ENCODE measurements at regions not wholly inside any gene's neighbourhood (a gene's known extent, or its start where the extent isn't known, plus 50 kb on each side); places are given as distances from the start of the nearest gene placed in this dataset.
"Not testable (repeated sequence)": the region's sequence is repeated elsewhere in the genome, so short reads cannot be mapped to it uniquely, and the experiment has no call there.

GRCh38 chr1:112818990-112819689 is 104.0 kb upstream of the PPM1J start:
- DNase-seq (ENCODE audit: low spot score) = no peak

DNA sequence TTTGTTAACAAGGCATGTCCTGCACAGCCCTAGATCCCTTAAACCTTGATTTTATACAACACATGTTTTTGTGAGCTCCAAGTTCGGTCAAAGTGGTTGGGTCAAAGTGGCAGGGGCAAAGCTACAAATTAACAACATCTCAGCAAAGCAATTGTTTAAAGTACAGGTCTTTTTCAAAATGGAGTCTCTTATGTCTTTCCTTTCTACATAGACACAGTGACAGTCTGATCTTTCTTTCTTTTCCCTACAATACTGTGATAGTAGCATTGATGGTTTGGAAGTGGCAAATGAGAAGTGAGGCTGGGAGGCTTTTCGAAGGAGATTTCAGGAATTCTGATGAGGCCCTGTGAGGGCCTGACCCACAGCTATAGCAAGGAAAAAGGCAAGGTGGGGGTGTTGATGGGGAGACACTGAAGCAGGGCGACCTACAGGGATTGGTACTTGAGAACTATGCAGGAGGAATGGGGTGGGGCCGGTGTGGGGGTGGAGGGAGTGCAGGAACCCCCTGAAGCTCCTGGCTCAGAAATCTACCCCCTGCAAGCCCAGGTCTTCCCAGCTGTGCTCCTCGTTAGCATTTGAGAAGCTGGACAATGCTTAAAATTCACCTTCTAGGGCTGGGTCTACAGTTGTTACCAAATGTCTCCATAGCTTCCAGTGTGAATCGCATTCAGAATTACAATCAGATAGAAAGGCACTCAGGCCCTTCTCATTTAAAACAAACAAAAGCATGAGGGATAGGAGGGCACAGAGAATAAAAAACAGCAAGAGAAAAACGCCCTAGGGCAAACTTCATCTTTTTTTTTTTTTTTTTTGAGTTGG is 102.6 kb upstream of the PPM1J start:
- no peak for DNase-seq (ENCODE audit: low spot score)

GRCh38 chr1:112815376-112815775 is 100.2 kb upstream of the PPM1J start:
- DNase-seq (ENCODE audit: low spot score) = no peak

DNA sequence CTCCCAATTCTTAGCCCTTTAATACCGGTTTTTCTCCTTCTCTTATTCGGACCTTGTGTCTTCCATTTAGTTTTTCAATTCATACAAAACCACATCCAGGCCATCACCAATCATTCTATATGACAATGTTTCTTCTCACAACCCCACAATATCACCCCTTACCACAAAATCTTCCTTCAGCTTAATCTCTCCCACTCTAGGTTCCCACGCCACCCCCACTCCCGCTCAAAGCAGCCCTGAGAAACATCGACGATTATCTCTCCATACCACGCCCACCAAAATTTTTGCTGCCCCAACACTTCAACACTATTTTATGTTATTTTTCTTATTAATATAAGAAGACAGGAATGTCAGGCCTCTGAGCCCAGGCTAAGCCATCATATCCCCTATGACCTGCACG is 99.5 kb upstream of the PPM1J start:
- DNase-seq (ENCODE audit: low spot score) = not testable (repeated sequence)

DNA sequence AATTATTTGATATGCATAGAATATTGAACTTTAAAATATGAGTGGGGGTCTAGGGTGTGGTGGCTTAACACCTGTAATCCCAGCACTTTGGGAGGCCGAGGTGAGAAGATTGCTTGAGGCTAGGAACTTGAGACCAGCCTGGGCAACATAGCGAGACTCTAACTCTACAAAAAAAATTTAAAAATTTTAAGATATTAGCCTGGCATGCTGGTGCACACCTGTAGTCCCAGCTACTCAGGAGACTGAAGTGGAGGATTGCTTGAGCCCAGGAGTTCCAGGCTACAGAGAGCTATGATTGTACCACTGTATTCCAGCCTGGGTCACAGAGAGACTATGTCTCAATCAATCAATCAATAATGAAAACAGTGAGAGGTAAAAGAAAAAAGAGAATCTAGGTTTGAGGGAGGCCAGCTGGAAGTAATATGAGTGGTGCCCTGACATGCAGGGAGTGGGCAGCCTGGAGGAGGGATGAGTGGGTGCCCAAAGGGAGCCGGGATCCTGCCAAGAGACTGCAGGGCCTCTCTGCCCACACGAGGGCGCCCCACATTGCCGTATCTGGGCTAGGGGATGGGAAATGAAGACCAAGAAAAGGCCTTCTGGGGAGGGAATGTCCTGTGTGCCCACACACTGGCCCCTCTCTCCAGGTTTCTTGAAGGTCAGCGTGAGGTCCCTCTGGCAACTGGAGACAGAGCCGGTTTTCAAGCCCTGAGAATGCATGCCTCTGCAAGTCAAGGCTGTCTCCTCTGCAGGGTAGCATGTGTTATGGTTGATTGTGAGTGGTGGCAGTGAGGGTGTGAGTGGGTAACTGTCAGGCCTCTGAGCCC is 93.9 kb upstream of the PPM1J start:
- DNase-seq (ENCODE audit: low spot score) = peak; percentile 61

DNA sequence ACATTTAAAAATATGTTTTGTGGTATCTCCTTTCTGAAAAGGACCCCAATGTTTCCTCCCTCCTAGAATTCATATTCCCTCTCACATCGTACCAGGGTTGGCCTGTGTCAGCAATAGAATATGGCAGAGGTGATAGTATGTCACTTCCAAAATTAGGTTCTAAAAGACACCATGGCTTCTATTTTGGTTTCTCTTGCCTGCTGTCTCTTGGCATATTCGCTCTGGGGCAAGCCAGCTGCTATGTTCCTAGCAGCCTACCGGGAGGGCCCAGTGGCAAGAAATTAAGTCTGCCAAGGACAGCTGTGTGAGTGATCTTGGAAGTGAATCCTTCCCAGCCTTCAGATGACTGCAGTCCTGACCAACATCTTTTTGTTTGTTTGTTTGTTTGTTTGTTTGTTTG is 92.9 kb upstream of the PPM1J start:
- DNase-seq (ENCODE audit: low spot score) = no peak

GRCh38 chr1:112807117-112807516 is 92.0 kb upstream of the PPM1J start:
- no peak for DNase-seq (ENCODE audit: low spot score)

GRCh38 chr1:112806090-112806642 is 91.0 kb upstream of the PPM1J start:
- DNase-seq (ENCODE audit: low spot score) = no peak

DNA sequence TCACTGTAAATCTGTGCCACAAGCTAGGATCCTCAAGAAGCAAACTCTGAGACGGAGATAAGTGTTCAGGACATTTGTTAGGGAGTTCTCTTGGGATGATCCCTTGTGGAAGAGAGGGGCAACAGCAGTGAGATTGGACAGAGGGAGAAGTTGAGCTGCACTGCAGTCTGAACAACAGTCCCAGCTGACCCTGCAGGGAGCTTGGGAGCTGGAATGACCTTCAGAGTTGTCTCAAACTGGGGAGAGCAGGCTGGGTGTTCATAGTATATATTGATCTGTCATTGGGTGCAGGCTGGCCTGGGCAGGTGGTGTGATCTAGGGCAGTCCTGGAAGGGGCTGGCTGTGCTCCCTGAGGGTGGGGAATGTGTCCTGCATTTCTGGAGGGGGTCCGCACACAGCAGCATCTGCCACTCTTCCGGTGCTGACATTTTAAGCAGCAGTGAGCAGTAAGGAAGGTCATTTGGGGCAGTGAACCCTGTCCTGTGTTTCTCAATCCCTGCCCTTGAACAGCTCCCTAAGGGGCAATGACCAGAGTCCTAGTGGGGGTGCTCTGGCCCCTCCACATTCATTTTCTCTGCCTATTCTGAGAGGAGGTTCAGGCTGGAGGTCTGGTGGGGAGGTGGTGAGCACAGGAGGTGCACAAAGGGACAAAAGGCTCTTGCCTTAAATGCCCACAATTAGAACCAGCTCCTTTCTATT is 90.2 kb upstream of the PPM1J start:
- no peak for DNase-seq (ENCODE audit: low spot score)

- peak; percentile 59 for DNase-seq (ENCODE audit: low spot score)
These were observed 89.0 kb upstream of the PPM1J start for GRCh38 chr1:112803906-112804762.

DNA sequence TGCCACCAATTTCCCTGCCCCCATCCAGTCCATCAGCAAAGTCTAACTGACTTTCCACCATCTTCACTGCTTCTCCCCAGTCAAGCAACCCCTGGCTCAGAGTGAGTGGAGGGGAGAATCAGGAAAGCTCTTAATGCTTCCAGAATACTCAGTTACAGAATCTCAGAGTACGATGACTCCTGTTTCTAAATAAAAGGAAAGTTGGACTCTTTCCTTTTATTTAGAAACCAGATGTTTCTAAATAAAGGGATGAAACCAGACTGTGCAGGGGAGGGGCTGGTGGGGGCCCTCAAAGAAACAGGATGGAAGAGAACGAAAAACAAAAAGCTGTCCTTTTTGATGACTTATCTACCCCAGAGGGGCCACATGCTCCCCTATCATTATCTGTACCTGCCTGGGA is 85.2 kb upstream of the PPM1J start:
- no peak for DNase-seq (ENCODE audit: low spot score)

GRCh38 chr1:112798292-112798691 is 83.2 kb upstream of the PPM1J start:
- no peak for DNase-seq (ENCODE audit: low spot score)

GRCh38 chr1:112797224-112797623 is 82.1 kb upstream of the PPM1J start:
- no peak for DNase-seq (ENCODE audit: low spot score)

GRCh38 chr1:112794654-112795239 is 79.6 kb upstream of the PPM1J start:
- no peak for DNase-seq (ENCODE audit: low spot score)

DNA sequence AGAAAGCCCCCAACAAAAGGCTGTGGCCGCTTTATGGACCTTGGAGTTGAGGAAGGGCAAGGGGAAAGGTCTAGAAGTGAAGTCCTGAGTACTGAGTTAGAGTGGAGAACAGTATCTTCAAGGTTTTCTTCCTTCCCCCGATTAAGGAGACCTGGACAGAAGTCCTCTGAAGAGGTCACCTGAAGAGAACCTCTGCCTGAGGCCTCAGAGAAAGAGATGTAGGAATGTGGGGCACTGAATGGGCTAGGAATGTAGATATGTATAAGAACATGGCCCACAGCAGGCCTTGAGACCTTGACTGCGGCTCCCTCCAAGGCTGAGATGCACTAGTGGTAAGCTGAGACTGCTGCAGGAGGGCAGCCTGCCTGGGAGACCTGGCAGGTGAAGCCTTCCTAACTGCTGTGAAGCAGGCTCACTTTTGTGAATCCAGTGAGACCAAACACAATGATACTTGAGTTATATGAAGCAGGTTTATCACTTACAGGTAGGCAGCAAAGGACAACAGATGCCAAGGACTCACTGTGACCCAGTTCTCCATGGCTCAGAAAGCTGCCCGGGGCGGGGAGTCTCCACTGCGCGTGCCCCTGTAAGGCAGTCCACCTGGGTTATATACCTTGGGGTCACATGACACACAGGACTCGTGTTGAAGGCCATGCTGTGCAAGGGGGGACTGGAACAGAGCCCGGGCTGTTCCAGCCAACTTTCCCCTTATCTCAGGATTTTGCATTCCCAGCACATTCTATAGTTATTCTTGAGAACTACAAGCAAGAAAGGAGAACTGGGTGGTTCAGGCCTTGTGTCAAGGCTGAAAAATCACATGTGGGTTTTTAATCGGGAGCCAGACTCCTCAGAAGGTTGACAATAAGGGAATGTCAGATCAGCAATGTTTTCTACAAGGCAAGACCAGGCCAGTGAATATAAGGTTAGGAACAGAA is 78.8 kb upstream of the PPM1J start:
- no peak for DNase-seq (ENCODE audit: low spot score)

DNA sequence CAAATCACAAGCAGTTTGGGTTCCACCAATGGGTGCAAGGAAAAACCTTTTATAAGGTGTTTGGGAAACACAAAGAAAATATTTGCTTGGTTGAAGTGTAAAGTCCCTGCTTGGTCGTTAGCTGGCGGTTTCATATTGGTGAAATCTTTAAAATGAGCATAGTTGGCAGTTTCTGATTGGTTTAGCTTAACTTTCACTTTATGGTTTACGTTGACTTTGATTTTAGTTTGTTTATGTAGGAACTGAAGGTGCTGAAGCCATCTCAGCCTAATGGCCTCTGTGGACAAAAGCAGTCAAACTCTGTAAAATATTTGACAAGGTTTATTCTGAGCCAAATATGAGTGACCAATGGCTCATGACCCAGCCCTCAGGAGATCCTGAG is 76.6 kb upstream of the PPM1J start:
- DNase-seq (ENCODE audit: low spot score) = no peak

DNA sequence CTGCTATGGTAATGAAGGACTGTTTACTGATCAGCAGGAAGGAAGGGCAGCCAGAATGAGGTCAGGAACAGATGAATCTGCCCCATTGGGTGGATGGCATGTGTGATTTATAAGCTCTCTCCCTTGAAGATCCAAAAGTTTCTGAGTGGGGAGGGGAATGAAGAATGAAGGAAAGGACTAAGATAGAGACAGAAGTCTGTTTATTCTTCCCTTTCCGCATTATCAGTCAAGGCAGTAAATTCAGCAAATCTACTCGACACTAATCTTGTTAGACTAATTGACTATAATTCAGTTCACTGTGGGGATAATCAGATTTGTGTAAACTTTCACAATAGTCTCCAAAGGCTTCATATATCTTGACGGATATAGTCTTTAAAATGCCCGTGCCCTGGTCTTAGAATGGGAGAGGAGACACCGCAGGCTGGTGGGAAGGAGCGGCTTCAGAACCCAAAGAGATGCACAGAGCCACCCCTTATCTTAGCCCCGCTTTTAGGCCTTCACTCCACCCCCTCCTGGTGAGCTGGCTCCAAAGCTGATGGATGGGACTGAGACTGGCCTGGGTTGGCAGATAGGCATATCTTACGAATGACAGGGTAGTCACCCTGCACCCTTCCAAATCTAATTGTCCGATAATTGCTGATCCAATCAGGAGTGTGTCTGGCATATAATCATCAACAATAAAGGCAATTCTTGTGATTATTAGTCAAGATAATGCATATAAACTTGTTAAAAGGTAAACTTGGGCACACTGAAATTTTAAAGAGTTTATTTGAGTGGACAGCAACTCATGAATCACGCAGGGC is 76.0 kb upstream of the PPM1J start:
- DNase-seq (ENCODE audit: low spot score) = no peak

DNA sequence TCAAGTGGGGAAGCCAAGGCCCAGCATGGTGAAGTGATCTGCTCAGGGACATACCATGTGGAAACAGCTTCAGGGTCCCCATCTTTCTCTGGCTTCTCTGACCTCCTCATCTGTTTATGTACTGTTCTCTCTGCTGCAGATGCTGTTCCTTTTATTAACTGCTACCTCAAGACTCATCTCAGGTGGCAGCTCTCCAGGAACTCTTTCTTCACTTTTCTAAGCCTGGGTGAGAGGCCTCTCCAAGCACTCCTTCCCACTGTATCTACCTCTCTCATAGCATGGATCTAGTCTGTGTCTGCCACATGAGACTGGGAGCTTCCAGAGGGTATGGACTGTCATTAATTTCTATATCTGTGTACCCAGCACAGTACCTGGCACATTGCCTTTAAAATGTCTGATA is 73.4 kb upstream of the PPM1J start:
- DNase-seq (ENCODE audit: low spot score) = no peak

Data from ureter (tissue), 1 donor.